ENCODE measurements at regions not wholly inside any gene's neighbourhood (a gene's known extent, or its start where the extent isn't known, plus 50 kb on each side); places are given as distances from the start of the nearest gene placed in this dataset.

DNA sequence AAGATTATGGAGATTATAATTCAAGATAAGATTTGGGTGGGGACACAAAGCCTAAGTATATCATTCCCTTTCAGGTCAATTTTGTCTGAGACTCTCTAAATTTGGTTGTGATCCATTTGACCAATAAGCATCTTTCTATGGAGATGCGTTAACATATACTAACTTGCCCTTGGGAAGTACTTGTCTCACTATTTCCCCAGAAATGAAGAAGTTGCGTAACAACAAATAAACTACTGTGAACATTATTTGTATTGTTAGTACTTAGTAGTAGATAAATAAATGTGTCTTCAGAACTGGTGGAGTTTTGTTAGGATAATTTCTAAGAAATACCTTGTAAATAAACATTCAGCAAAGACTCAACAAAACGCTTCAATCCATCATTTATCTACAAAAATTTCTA is 127.3 kb upstream of the LYZL2 start:
- TF ChIP-seq CREB5 (CRISPR knock-in tag; IDR thresholded peaks at IDR 0.05; ENCODE audit: low read depth) (no peak), ZNF70 (CRISPR knock-in tag; IDR thresholded peaks at IDR 0.05) (no peak), ZFP30 (CRISPR knock-in tag; IDR thresholded peaks at IDR 0.05) (no peak), ZNF8 (CRISPR knock-in tag; IDR thresholded peaks at IDR 0.05) (no peak), ZC3H10 (CRISPR knock-in tag; IDR thresholded peaks at IDR 0.05) (no peak), TCF4 (CRISPR knock-in tag; IDR thresholded peaks at IDR 0.05; ENCODE audit: borderline replicate concordance) (no peak), ARNTL (CRISPR knock-in tag; IDR thresholded peaks at IDR 0.05; ENCODE audit: borderline replicate concordance, low read depth) (no peak), PATZ1 (CRISPR knock-in tag; IDR thresholded peaks at IDR 0.05; ENCODE audit: borderline replicate concordance) (no peak), SNAI2 (CRISPR knock-in tag; IDR thresholded peaks at IDR 0.05) (no peak)
- TF ChIP-seq, protein P1, sequence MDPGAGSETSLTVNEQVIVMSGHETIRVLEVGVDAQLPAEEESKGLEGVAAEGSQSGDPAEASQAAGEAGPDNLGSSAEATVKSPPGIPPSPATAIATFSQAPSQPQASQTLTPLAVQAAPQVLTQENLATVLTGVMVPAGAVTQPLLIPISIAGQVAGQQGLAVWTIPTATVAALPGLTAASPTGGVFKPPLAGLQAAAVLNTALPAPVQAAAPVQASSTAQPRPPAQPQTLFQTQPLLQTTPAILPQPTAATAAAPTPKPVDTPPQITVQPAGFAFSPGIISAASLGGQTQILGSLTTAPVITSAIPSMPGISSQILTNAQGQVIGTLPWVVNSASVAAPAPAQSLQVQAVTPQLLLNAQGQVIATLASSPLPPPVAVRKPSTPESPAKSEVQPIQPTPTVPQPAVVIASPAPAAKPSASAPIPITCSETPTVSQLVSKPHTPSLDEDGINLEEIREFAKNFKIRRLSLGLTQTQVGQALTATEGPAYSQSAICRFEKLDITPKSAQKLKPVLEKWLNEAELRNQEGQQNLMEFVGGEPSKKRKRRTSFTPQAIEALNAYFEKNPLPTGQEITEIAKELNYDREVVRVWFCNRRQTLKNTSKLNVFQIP (CRISPR knock-in tag; IDR thresholded peaks at IDR 0.05; ENCODE audit: borderline replicate concordance, low read depth), result no peak

Measured in SK-N-SH treated with all-trans-retinoic acid at 6 μM for 48 hours (cell line).